HG03378 (cell line): ENCODE measurements at regions not wholly inside any gene's neighbourhood (a gene's known extent, or its start where the extent isn't known, plus 50 kb on each side); places are given as distances from the start of the nearest gene placed in this dataset.
"Not testable (repeated sequence)": the region's sequence is repeated elsewhere in the genome, so short reads cannot be mapped to it uniquely, and the experiment has no call there.

ENCODE experiments used
- ATAC-seq: cut with Tn5 transposase; IDR thresholded peaks from one replicate; pipeline ENCODE4 v1.9.1; 2021; ENCODE audit warnings: mild to moderate bottlenecking, moderate library complexity; ENCODE audit not compliant: unreplicated experiment

DNA sequence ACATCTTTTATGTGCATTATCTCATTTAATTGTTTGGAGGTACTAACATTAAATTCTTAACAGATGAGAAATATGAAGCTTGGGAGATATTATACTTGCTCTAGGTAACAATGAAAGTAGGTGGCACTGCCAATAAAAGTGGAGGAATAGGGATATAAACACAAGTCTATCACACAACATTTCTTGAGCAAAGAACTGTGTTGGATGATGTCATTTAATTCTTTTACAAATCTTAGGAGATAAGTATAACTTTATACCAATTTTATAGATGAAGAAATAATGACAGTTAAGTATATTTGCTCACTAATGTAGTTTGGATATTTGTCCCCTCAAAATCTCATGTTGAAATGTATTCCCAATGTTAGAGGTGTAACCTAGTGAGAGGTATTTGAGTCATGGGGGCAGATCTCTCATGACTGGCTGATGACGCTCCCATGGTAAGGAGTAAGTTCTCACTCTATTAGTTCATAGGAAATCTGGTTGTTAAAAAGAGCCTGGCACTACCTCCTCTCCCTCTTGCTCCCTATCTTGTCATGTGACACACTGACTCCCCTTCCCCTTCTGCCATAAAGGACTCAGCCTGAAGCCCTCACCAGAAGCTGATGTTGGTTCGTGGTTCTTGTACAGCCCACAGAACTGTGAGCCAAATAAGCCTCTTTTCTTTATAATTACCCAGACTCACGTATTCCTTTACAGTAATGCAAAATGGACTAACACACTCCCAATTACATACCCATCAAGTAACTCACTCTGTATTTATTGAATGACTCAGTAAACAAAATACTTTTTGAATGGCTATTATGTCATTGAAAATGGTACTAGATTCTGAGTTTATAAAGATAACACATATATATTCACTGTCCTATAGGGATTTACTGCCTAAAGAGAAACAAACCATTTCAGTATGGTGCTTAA, 146.8 kb upstream of the KITLG start:
- ATAC-seq, result no peak

DNA sequence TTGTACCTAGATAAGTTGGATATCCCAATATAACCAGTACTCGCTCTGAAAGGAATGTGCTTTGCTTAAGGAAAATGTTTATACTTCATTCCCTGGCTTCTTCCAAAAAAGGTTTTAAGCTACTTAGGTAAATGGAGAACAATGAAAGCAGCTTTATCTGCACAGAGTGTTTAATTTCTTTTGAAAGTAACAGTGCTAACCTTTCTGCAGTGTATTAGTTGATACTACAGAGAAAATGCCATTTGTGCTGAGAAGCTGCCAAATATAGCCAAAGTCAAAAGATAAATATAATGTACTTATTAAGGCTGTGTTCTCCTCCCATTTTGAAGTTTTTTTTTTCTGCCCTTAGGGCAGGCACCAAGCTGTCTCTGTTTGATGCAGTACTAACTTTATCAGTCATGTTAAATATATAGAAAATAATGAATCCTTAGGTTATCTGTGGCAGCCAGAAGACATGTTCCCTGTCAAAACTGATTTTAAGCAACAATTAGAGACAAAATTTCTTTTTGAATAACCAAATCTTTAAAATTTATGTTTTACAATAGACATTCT, 145.4 kb upstream of the KITLG start:
- no peak for ATAC-seq

DNA sequence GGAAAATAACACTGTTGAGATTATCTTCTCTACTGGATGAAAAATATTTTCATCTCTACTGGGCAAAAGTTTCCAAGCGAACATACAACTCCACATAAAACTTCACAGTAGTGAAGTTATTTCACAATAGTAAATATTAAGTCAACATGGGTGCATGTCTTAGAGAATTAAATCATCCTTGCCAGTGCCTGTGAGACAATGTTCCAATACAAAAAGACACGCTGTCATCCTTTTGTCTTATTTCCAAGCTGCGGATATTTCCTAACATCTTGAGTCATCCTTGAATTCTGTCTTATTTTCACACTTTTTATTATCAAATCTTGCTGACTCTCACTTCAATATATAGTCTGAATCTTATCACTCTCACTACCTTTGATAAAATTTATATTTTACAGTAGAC, 142.9 kb upstream of the KITLG start:
- ATAC-seq, result no peak

DNA sequence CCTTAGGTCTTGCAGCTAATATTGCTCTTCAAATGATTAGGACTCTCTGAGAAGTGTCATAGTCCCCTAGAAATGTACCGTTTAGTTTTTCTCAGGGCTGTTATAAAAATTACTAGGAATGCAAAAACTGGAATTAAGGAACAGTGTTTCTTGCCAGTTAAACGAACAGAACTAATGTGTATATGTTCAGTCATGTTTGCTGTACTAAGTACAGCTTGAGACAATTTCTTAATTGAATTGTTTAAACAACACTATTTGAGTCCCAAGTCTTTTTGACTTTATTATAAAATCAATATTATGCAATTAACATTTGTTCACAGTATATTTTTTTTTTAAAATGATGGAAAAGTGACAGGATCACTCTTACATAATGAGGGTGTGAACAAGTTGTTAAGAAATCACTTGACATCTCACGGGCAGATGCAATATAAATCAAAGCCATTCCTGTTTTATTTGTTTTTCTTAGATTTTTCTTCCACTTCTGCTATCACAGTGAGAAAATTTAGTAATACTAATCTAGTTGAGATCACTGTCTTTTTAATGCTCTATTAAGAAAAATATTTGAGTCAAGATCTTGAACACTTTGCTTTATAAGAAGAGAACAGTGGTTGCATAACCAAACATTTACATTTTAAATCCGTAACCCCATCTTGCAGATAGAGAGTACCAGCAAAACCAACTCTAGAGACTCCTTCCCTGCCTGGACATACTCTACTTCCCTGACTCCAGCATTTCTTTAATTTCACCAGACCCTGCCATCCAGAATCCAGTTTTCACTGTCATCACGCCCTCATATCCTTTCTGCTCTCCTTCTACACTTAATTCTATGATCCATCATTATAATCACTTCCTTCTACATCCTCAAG, 140.7 kb upstream of the KITLG start:
- no peak for ATAC-seq

DNA sequence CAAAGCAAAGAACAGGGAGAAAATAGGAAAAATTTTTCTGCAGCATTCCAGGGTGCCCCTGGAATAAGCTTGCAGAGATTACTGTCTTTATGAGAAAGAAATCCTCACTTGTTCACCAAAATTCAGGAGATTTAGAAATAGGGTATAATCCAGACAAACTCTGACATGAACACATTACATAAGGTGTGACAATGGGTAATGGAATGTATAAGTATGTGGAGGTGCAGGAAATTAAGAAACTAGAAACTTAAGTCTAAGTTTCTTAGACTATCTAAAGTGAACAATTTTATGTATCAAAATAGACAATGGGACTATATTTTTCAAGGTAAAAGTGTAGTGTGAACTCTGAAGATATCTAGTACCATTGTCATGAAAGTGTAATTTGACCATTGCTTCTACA, 140.0 kb upstream of the KITLG start:
- ATAC-seq, result no peak

DNA sequence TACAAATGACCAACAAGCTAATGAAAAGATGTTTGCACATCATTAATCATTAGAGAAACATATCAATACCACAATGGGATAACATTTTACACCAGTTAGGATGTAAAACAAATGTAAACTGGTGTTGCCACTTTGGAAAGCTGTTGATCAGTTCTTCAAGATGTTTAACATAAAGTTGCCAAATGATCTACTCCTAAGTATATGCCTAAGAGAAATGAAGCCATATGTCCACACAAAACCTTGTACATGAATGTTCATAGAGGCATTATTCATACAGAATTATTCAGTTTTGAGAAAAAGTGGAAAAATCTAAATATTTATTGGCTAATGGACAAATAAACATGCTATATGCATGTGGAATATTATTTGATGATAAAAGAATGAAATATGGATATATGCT, 136.9 kb upstream of the KITLG start:
- ATAC-seq, result no peak

DNA sequence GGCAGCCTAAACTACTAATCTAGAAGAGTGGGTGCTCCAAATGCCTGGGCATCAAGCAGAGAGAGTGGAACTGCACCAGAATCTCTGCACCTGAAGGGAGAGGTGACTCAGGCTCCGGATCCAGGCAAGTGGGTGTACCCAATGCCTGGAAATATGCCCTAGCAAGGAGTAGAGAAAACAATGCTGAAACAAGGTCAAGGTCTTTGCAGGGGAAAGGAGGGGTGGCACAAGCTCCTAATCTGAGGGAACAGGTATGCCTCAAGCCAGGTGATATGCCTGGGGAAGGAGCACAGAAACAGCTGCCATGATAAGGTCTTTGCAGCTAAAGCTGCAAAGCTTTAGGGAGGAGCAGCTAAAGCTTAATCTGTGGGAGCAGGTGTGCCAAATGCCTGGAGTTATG, 136.0 kb upstream of the KITLG start:
- ATAC-seq, result no peak

DNA sequence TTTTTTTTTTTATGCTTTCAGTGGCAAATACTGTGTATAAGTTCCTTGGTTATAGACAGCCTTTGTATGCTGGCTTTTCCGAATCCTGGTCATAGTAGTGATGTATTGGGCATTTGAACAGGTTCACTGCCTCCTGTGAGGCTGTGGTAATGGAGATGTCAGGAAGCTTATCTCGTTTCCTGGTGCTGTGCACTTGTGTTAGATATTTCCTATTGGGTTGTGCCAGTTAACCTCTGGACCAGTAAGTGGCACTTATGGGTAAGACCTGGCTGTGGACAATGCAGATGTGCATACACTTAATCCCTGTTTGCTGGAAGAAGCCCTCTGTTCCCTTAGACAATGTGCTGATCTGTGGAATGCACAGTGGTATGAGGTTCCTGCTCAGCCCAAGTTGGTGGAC, 135.4 kb upstream of the KITLG start:
- no peak for ATAC-seq

DNA sequence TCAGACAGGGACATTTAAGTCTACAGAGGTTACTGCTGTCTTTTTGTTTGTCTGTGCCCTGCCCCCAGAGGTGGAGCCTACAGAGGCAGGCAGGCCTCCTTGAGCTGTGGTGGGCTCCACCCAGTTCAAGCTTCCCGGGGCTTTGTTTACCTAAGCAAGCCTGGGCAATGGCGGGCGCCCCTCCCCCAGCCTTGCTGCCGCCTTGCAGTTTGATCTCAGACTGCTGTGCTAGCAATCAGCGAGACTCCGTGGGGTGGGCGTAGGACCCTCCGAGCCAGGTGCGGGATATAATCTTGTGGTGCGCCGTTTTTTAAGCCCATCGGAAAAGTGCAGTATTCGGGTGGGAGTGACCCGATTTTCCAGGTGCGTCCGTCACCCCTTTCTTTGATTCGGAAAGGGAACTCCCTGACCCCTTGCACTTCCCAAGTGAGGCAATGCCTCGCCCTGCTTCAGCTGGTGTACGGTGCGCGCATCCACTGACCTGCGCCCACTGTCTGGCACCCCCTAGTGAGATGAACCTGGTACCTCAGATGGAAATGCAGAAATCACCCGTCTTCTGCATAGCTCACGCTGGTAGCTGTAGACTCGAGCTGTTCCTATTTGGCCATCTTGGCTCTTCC, 134.1 kb upstream of the KITLG start:
- ATAC-seq, result not testable (repeated sequence)

DNA sequence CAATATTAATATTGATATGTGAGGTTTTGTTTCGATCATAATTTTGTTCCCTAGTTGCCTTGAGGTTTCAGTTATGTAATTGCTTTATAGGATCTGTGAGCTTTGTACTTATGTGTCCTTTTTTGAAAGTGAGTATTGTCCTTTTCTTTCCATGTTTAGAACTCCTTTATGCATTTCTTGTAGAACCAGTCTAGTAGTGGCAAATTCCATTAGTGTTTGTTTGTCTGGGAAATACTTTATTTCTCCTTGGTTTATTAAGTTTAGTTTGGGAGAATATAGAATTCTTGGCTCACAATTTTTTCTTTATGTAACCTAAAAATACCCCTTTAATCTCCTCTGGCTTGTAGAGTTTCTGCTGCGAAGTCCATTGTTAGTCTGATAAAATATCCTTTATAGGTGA, 127.5 kb upstream of the KITLG start:
- no peak for ATAC-seq

DNA sequence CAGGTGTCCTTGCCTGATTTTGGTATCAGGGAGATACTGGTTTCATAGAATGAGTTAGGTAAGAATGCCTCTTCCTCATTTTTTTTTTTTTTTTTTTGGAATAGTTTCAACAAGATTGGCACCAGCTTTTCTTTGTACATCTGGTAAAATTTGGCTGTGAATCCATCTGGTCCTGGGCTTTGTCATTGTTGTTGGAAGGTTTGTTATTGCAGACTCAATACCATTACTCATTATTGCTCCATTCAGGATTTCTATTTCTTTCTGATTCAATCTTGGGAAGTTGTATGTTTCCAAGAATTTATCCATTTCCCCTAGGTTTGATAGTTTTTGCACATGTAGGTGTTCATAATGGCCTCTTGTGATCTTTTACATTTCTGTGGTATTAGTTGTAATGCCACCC, 126.0 kb upstream of the KITLG start:
- no peak for ATAC-seq

DNA sequence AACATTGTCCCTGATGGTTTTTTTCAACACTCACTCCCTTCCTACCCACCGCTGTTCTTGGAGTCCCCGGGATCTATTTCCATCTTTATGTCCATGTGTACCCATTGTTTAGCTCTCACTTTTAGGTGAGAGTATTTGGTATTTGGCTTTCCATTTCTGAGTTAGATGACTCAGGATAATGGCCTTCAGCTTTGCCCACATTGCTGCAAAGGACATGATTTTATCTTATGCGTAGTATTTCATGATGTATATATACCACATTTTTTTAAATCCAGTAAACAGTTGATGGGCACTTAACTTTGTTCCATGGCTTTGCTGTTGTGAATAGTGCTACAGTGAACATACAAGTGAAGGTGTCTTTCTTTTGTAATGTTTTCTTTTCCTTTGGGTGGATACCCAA, 123.5 kb upstream of the KITLG start:
- ATAC-seq, result no peak

DNA sequence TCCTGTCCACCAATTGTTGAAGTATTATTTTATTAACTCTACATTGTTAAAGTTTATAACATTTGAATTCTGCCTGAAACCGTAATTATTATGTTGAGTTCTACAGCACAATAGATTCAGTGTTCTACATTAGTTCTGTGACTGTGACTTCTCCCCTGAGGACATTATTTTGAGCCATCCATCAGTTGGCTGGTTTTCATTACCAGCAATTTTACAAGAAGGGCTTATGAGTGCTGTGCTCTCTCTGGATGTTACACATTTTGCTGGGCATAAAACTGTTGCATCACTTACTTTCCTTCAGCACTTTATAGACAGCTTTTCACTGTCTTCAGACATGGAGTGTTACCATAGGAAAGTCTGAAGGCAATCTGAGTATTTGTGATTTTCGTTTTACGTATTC, 118.2 kb upstream of the KITLG start:
- ATAC-seq, result no peak

DNA sequence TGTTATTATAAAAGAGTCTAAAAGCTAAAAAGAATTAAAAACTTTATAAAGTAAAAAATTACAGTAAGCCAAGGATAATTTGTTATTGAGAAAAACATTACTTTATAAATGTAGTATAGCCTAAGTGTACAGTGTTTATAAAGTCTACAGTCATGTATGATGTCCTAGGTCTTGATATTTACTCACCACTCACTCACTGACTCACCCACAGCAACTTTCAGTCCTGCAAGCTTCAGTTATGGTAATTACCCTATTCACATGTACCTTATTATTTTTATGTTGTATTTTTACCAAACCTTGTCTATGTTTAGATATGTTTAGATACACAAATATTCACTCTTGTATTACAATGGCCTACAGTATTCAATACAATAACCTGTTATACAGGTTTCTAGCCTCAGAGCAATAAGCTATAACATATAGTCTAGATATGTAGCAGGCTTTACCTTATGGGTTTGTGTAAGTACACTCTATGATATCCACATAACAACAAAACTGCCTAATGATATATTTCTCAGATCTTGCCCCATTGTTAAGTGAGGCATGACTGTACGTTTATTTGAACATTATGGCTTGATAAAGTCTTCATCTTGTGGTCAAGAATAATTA, 113.7 kb upstream of the KITLG start:
- no peak for ATAC-seq

DNA sequence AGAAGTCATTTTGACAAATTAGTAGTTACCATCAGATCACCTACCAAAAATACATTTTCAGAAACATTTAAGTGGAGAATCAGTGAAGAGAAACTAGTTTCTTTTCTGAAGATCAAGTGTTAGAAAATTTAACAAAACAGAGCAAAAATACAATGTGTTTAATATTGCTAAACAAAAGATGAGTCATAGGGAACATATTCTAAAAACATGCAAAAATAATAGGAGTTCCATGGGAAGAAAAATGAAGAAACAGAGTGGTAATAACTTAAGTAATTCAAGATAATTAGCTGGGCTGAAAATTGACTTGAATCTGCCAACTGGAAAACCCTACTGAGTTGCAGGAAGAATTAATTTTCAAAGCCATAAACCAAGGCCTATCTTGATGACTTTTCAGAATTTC, 111.5 kb upstream of the KITLG start:
- ATAC-seq, result no peak

DNA sequence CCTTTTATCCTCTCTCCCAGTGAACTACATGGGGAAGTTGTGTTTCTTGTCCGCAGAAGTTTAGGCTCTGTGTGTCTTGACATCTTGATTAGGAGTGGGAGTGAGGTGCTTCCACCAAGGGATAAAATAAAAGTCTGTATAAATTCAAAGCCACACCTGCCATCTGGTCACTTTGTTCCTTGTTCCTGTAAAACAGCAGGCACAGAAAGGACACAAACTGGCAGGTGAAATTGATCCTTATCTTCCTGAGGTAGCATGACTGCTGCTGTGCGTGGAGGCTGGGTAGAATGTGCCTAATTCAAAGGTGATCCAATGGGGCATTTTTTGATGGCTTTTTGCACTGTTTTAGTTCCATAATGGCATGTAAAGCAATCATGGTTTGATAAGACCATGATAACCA, 104.3 kb upstream of the KITLG start:
- ATAC-seq, result no peak

DNA sequence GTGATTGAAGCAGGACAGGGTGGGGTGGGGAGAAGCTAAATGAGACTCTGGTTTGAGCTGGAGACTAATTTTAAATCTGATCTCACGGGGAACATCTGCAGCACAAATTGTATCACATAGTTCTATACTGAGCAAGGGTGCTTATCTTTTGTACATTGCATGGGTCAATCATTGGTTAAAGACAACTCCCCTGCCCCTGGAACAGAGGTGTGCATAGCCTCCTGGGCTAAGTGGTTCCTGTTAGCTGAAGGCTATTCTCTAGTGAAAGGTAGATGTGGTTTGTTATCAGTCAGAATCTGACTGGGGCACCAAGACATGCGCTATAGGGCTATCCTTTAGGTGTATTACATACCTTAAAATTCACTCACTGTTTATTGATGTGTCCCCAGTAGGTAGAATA, 103.9 kb upstream of the KITLG start:
- no peak for ATAC-seq

DNA sequence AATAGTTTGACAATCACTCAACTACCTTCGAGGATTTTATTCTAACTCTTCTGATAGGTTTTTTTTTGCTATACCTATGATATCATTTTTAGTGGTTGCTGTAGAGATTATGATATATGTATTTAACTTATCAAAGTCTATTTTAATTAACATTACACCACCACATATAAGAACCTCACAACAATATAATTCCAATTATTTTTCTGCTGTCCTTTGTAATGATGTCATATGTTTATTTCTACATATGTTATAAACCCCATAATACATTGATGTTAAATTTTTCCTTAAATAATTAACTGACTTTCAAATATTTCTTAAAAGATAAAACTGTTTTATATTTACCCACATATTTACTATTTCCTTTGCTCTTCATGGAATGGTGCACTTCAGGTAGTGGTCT, 103.4 kb upstream of the KITLG start:
- ATAC-seq, result no peak

DNA sequence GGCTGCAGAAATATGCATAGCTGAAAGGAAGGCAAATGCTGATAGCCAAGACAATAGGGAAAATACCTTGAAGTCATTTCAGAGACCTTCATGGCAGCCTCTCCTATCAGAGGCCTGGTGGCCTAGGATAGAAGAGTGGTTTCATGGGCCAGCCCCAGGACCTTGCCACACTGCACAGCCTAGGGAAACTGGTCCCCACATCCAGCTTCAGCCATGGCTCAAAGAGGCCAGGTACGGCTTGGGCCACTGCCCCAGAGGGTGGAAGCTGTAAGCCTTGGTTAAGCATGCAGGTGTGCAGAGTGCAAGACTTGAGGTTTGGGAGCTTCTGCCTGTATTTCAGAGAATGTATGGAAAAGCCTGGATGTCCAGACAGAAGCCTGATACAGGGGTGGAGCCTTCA, 101.0 kb upstream of the KITLG start:
- no peak for ATAC-seq

DNA sequence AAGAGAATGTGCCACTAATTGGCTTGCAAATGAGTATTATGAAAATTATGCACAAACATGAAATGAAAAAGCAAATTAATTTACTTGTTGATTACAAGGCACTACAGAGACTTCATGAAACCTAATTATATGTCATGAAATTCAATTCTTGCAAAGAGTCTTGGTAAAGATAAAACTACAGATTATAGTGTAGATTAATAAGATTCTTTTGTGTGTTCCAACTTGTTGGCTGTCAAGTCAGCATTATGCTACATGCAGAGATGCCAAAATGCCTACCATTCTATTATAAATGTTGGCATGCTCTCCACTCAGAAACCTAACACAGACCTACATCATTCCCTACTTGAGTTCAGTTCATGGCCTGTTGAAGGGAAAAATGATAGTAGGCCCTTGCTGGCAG, 97.2 kb upstream of the KITLG start:
- ATAC-seq, result no peak

DNA sequence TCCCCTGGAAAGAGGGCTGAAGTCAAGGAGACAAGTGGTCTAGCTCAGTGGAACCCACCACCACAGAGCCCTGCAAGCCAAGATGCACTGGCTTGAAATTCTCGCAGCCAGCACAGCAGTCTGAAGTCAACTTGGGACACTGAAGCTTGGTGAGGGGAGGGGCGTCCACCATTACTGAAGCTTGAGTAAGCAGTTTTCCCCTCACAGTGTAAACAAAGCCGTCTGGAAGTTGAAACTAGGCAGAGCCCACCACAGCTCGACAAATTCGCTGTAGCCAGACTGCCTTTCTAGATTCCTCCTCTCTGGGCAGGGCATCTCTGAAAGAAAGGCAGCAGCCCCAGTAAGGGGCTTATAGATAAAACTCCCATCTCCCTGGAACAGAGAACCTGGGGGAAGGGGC, 87.3 kb upstream of the KITLG start:
- not testable (repeated sequence) for ATAC-seq
